ENCODE measurements at regions not wholly inside any gene's neighbourhood (a gene's known extent, or its start where the extent isn't known, plus 50 kb on each side); places are given as distances from the start of the nearest gene placed in this dataset.

DNA sequence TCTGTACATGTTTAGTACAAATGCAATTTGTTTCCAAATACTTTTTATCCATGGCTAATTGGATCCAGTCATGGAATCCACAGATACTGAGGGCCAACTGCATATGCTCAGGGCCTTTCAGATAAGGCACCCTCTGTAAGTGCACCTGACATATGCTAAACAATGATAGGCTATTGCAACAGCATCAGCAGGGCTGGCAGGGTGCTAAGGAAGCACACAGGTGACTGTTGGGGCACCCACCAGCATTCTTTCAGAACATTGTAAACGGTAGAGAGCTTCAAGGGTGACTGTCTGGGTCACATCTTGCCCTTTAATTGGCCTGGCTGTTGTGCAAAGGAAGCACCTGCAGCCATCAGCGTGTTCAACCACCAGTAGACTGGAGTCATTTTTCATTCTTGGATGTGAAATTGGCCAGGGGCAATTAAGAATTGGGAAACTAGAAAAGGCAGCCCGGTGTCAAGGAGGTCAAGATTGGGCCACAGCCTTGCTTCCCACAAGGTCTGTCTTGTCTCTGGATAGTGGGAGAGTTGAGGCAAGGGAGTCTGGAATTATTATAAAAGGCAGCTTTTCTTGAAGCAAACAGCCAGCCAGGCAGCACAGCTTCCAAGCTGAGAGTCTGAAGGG, 129.3 kb upstream of the RAI14 start (continued):
- TF ChIP-seq, protein P1, sequence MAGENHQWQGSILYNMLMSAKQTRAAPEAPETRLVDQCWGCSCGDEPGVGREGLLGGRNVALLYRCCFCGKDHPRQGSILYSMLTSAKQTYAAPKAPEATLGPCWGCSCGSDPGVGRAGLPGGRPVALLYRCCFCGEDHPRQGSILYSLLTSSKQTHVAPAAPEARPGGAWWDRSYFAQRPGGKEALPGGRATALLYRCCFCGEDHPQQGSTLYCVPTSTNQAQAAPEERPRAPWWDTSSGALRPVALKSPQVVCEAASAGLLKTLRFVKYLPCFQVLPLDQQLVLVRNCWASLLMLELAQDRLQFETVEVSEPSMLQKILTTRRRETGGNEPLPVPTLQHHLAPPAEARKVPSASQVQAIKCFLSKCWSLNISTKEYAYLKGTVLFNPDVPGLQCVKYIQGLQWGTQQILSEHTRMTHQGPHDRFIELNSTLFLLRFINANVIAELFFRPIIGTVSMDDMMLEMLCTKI (IDR thresholded peaks at IDR 0.05; ENCODE audit: partially characterized antibody), result no peak
- TF ChIP-seq SOX6 (IDR thresholded peaks at IDR 0.05) (peak; percentile 68; the same call in 1 of the 2 replicates), SMARCA4 (IDR thresholded peaks at IDR 0.05) (peak; percentile 74), NCOR1 (IDR thresholded peaks at IDR 0.05) (peak; percentile 80), ZBTB1 (CRISPR knock-in tag; IDR thresholded peaks at IDR 0.05; ENCODE audit: borderline replicate concordance, low read depth) (no peak), ZNF830 (CRISPR knock-in tag; IDR thresholded peaks at IDR 0.05) (no peak), ZEB2 (IDR thresholded peaks at IDR 0.05) (peak; percentile 59), TCF7L2 (IDR thresholded peaks at IDR 0.05; ENCODE audit: low read depth, low read length) (no peak), ZNF431 (CRISPR knock-in tag; IDR thresholded peaks at IDR 0.05) (no peak), DMBX1 (CRISPR knock-in tag; IDR thresholded peaks at IDR 0.05; ENCODE audit: borderline replicate concordance) (0 out of 2 replicates have a peak, but pooled peaks have one; percentile 32), SMARCC2 (IDR thresholded peaks at IDR 0.05; ENCODE audit: low read depth) (0 out of 2 replicates have a peak, but pooled peaks have one; percentile 34), PHB2 (IDR thresholded peaks at IDR 0.05; ENCODE audit: low read depth) (0 out of 2 replicates have a peak, but pooled peaks have one; percentile 26), PHB (CRISPR knock-in tag; IDR thresholded peaks at IDR 0.05) (no peak), SMAD1 (IDR thresholded peaks at IDR 0.05; ENCODE audit: low read depth, low read length, partially characterized antibody) (no peak), GATAD2A (IDR thresholded peaks at IDR 0.05) (no peak), NR3C1 (CRISPR knock-in tag; IDR thresholded peaks at IDR 0.05) (no peak), SRF (CRISPR knock-in tag; IDR thresholded peaks at IDR 0.05) (no peak), MTA2 (IDR thresholded peaks at IDR 0.05; ENCODE audit: low read depth) (peak; percentile 74)
- TF ChIP-seq, protein P2, sequence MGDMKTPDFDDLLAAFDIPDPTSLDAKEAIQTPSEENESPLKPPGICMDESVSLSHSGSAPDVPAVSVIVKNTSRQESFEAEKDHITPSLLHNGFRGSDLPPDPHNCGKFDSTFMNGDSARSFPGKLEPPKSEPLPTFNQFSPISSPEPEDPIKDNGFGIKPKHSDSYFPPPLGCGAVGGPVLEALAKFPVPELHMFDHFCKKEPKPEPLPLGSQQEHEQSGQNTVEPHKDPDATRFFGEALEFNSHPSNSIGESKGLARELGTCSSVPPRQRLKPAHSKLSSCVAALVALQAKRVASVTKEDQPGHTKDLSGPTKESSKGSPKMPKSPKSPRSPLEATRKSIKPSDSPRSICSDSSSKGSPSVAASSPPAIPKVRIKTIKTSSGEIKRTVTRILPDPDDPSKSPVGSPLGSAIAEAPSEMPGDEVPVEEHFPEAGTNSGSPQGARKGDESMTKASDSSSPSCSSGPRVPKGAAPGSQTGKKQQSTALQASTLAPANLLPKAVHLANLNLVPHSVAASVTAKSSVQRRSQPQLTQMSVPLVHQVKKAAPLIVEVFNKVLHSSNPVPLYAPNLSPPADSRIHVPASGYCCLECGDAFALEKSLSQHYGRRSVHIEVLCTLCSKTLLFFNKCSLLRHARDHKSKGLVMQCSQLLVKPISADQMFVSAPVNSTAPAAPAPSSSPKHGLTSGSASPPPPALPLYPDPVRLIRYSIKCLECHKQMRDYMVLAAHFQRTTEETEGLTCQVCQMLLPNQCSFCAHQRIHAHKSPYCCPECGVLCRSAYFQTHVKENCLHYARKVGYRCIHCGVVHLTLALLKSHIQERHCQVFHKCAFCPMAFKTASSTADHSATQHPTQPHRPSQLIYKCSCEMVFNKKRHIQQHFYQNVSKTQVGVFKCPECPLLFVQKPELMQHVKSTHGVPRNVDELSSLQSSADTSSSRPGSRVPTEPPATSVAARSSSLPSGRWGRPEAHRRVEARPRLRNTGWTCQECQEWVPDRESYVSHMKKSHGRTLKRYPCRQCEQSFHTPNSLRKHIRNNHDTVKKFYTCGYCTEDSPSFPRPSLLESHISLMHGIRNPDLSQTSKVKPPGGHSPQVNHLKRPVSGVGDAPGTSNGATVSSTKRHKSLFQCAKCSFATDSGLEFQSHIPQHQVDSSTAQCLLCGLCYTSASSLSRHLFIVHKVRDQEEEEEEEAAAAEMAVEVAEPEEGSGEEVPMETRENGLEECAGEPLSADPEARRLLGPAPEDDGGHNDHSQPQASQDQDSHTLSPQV (IDR thresholded peaks at IDR 0.05), result peak; percentile 59
- TF ChIP-seq, protein P3, sequence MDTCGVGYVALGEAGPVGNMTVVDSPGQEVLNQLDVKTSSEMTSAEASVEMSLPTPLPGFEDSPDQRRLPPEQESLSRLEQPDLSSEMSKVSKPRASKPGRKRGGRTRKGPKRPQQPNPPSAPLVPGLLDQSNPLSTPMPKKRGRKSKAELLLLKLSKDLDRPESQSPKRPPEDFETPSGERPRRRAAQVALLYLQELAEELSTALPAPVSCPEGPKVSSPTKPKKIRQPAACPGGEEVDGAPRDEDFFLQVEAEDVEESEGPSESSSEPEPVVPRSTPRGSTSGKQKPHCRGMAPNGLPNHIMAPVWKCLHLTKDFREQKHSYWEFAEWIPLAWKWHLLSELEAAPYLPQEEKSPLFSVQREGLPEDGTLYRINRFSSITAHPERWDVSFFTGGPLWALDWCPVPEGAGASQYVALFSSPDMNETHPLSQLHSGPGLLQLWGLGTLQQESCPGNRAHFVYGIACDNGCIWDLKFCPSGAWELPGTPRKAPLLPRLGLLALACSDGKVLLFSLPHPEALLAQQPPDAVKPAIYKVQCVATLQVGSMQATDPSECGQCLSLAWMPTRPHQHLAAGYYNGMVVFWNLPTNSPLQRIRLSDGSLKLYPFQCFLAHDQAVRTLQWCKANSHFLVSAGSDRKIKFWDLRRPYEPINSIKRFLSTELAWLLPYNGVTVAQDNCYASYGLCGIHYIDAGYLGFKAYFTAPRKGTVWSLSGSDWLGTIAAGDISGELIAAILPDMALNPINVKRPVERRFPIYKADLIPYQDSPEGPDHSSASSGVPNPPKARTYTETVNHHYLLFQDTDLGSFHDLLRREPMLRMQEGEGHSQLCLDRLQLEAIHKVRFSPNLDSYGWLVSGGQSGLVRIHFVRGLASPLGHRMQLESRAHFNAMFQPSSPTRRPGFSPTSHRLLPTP (IDR thresholded peaks at IDR 0.05; ENCODE audit: borderline replicate concordance, extremely low read depth, insufficient read length), result no peak
- TF ChIP-seq, protein P4, sequence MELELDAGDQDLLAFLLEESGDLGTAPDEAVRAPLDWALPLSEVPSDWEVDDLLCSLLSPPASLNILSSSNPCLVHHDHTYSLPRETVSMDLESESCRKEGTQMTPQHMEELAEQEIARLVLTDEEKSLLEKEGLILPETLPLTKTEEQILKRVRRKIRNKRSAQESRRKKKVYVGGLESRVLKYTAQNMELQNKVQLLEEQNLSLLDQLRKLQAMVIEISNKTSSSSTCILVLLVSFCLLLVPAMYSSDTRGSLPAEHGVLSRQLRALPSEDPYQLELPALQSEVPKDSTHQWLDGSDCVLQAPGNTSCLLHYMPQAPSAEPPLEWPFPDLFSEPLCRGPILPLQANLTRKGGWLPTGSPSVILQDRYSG (tag; conservative IDR thresholded peaks at IDR 0.05; ENCODE audit: low read depth), result 0 out of 2 replicates have a peak, but pooled peaks have one; percentile 49

Measured in K562 (cell line).